ENCODE measurements at regions not wholly inside any gene's neighbourhood (a gene's known extent, or its start where the extent isn't known, plus 50 kb on each side); places are given as distances from the start of the nearest gene placed in this dataset.

- H3K4me3 ChIP-seq (ENCODE audit: low read length) = no peak overlapping the region
- no peak for DNase-seq (ENCODE audit: low read depth)
- no peak for TF ChIP-seq CTCF (conservative IDR thresholded peaks at IDR 0.05; ENCODE audit: low read length)
Observed at GRCh38 chr2:11933854-11934253, 187.4 kb downstream of the LPIN1 start.

GRCh38 chr2:11936761-11937160 lies 190.3 kb downstream of the LPIN1 start:
- no peak for DNase-seq (ENCODE audit: low read depth)
- no peak for TF ChIP-seq CTCF (conservative IDR thresholded peaks at IDR 0.05; ENCODE audit: low read length)
- no peak overlapping the region for H3K4me3 ChIP-seq (ENCODE audit: low read length)

- DNase-seq (ENCODE audit: low read depth) = peak; percentile 77
- TF ChIP-seq CTCF (conservative IDR thresholded peaks at IDR 0.05; ENCODE audit: low read length) = no peak
- H3K4me3 ChIP-seq (ENCODE audit: low read length) = no peak overlapping the region
Observed at GRCh38 chr2:11938196-11938595, 191.8 kb downstream of the LPIN1 start.

- no peak overlapping the region for H3K4me3 ChIP-seq (ENCODE audit: low read length)
- DNase-seq (ENCODE audit: low read depth) = no peak
- TF ChIP-seq CTCF (conservative IDR thresholded peaks at IDR 0.05; ENCODE audit: low read length) = no peak
Observed at GRCh38 chr2:11939523-11939922, 193.1 kb downstream of the LPIN1 start.

GRCh38 chr2:11940121-11940743 lies 193.8 kb downstream of the LPIN1 start:
- no peak for TF ChIP-seq CTCF (conservative IDR thresholded peaks at IDR 0.05; ENCODE audit: low read length)
- DNase-seq (ENCODE audit: low read depth) = no peak
- no peak overlapping the region for H3K4me3 ChIP-seq (ENCODE audit: low read length)

GRCh38 chr2:11940799-11941198 lies 194.4 kb downstream of the LPIN1 start:
- H3K4me3 ChIP-seq (ENCODE audit: low read length) = no peak overlapping the region
- no peak for TF ChIP-seq CTCF (conservative IDR thresholded peaks at IDR 0.05; ENCODE audit: low read length)
- DNase-seq (ENCODE audit: low read depth) = no peak

All from AG10803 (cell line).